ENCODE measurements at regions not wholly inside any gene's neighbourhood (a gene's known extent, or its start where the extent isn't known, plus 50 kb on each side); places are given as distances from the start of the nearest gene placed in this dataset.

DNA sequence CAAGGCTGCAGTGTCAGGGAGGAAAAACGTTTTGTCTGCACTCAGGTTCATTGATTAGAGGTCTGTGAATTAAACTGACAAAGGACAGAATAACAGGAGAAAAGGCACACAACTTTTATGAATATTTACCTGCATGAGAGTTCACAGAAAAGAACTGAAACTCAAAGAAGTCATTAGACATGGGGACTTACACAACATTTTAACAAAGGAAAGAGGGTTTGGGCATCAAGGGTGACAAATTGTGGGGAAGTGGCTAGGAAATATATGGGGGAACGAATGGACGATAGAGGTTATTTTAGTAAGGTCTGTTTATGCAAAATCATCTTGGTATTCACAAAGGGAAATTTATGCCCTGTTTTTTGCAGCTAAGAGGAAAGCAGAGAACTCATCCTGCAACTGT, 65.6 kb upstream of the C15orf39 start:
- DNase-seq: no peak

DNA sequence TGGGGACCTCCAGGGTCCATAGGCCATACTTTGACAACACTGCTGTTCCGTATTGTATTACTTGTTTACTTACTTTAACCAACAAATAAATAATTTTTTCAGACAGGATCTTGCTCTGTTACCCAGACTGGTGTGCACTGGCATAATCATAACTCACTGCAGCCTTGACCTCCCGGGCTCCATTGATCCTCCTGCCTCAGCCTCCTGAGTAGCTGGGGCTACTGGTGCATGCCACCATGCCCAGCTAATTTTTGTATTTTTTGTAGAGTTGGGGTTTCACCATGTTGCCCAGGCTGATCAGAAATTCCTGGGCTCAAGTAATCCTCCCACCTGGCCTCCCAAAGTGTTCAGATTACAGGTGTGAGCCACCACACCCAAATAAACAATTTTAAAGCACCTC, 64.9 kb upstream of the C15orf39 start:
- no peak for DNase-seq

DNA sequence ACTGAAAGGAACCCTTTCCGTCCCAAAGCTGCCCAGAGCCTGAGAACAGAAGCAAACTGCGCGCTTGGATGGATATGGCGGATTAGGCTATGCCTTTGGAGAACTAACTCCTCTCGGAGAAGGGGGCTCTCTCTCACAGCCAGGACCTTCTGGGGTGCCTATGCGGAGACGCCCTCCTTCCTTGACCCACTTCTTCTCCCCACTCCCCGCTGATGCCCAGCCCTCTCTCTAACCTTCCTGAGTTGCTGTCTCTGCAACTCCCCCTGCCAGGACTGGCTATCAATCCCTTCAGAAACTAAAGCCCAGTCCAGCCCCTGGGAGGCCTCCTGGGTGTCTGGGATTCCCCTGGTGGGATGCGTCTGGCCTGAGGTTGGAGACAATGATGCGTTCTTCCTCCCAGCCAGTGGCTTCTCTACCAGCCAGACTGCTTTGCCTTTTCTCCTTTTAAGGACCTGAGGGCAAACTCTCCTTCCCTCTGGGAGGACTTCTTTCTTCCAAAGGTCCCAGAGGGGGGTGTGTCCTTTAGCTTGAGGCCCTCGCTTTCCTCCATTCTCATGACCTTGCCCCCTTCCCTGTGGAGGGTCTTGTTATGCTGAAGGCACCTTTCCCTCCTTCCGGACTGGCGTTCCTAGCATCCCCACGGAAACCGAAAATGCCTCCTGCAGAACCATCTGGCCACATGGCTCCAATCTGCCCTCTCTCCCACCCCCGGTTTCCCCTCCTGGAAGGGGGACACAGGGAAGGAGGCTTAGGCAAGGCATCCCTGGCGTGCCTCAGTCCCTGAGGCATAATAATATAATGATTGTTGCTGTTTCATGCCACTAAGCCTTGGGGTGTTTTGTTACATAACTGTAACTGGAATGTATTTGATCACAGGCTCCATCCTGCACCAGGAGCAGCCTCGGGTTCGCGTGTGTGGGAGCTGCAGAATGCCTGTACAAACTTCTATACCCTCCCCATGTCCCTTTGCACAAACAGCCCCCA, 63.4 kb upstream of the C15orf39 start:
- no peak for DNase-seq

DNA sequence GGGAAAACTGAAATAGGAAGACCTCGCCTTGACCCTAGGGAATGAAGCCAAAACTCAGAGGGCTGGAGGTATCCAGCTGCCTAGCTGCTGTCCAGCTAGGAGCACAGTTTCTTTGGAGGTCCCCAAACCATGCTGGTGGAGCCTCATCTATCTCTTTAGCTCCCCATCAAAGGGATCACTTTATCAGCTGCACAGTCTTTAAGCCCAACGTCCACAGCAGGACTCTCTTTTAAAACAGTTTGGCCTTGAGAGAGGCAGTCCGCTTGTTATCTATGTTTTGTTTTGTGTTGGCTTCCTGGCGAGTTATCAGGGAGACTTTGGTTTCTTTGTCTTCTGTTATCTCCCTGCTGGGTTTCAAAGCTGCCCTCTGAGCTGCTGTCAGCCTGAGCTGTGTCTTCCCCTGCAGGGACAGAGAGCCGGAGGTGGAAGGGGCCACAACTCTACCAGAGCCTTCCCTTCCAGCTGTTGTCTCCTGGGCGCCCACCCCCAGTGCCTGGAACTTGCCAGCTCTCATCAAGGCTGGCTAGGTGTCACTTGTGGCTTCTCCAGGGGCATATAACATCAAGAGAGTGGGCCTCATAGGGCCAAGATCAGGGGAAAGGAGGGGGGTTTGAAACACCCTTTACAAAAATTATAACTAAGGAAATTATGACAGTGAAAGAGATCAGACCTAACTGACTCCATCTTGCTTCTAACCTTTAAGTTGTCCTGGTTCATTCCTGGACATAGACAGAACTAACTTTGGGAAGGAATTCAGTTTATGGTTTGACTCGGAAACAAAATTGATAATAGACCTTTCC, 61.4 kb upstream of the C15orf39 start:
- DNase-seq: no peak

DNA sequence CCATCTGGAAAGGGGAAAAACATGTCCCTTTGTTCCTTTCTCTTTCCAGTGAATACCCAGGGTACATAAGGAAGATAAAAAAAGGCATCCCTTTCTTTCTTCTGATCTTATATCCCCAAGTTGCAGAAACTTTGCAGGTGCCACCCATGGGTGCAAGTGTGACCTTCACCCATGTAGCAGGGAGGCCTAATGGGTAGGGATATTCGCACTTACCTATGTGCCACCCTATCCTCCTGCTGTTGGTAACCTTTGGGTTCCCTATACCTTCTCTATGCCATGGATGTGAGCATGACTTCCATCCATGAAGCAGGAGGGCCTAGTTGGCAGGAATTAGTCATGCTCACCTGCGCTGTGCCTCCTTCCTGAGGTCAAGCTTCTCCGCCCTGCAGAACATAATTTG, 59.2 kb upstream of the C15orf39 start:
- DNase-seq: no peak

DNA sequence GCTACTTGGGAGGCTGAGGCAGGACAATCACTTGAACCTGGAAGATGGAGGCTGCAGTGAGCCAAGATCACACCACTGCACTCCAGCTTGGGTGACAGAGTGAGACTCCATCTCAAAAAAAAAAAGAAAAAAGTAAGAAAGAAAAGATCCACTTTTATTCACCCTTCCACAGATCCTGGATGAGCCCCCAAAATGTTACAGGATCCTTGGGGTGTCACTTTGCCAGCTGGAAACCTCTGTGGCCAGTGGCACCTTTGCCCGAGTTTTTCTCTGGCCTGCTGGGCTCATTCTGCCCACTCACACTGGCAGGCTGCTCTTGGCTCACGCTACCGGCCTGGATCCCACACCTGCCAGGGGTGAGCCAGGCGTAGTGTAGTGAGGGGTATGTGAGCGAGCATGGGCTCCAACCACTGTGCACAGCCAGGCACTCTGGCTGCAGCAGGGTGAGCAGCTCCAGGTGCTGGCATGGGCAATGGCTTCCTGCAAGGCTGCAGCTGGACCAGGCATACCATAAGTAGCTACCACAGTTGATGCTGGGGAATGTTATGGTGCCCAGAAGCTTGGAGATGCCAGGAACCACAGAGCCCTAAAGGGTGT, 57.8 kb upstream of the C15orf39 start:
- no peak for DNase-seq

DNA sequence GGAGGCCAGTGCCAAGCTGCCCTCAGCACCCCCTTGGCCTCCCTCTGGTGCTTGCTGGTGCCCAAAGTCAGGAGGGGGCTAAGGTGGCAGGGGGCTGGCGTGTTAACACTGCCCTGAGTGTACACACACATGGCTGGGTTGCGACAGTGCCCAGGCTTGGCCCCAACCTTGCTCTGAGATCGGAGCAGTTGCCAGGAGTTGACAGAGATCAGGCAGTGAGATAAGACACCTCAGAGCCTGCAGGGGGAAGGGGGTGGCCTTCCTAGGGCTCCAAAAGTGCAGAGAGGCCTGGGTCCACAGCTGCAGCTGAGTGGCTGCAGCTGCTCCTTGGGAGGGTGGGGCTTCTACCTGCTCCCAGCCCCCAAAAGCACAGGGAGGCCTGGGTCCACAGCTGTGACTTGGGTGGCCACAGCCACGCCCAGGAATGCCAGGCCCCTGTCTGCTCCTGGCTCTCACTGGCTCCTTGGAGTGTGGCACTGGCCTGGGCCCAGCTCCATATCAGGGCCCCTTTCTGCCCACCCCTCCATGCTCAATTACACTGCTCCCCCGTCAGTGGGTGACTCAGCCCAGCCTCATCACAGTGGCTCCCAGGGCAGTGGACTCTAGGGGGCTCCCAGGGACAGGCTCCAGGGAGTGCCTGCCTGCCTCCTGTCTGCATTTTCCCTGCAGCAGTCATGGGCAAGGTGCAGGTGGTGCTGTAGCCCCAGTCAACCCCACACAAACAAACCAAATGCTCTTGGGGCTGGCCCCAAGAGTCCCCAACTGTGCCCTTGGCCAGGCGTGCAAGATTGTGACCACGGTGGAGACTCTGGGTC, 56.4 kb upstream of the C15orf39 start:
- DNase-seq: no peak

DNA sequence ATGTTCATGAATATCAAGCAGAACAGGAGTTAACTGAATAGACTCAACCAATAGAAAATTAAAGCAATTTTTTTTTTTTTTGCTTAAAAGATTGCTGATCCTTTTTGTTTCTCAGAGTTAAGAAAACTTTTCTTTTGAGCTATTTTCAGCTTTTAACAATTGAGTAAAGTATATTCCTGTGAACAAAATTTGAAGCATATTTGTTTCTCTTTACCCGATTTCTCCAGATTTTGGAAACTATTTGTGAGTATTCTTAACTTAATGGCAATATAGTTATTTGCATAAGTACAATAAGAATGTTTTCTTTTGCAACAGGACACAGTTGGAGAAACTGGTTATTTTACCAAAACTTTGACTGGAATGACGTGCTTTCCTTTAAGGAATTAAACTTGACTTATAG, 53.4 kb upstream of the C15orf39 start:
- no peak for DNase-seq

DNA sequence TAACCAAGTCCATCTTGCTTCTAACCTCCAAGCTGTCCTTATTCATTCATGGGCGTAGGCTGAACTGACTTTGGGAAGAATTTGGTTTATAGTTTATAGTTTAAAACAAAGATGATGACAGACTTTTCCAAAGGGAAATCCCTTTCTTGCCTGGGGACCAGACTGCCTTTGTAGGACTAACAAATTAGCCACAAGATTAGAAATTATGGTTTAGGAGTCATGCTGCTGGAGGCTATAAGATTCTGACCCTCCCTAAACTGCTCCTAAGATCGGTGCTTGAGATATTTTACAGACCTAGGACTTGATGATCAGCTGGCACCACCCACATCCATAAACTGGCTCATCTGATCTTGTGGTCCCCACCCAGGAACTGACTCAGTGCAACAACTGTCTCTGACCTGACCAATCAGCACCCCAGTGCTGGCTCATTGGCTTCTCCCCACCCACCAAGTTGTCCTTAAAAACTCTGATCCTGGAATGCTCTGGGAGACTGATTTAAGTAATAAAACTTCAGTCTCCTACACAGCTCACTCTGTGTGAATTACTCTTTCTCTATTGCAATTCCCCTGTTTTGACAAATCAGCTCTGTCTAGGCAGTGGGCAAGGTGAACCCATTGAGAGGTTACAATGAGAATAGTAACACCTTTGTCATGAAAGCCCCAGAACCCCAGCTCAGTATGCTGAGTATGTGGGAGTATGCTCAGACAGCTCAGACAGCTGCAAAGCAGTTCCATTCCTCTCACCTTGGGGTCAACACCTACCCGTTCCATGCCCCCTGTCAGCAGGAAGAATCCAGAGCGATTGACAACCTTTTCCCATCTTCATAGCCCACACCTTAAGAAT, 51.6 kb upstream of the C15orf39 start:
- no peak for DNase-seq

DNA sequence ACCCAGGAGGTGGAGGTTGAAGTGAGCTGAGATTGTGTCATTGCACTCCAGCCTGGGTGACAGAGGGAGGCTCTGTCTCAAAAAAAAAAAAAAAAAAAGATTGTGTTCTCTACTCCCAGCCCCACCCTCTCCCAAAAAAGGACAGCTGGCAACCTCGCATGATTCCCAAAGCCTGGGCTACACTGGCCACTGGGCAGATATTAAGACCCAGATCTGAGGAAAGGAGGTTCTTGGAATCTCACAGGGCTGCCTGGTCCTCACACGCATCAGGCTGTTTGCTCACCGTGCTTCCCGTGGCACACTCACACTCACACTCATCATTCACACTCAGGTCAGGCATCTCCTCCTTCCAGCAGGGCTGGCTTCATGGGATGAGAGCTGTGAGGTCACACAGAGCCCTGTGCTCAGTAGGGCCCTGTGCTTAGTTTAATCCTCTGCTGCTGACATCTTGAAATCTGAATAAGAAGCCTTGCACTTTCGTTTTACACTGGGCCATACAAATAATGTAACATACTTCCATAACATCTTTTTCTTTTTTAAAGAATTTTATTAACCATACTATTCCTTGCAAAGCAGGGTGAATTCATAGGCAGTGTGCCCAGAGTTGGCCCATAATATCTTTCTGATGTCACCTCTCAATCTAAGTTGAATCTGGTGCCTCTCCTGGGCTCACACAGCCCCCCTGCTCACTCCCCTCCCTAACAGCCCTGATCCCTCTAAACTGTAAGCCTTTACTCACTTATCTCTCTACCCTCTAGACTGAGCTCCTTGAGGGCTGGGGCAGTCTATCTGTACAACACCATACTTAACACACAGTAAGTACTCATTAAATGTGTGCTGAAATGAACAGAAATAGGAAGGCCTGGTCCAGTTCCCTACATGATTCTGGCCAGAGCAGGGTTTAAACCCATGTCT, 50.2 kb upstream of the C15orf39 start:
- DNase-seq: no peak
